WTC11 (cell line): ENCODE measurements at regions not wholly inside any gene's neighbourhood (a gene's known extent, or its start where the extent isn't known, plus 50 kb on each side); places are given as distances from the start of the nearest gene placed in this dataset.

Experiments used
- ATF2 ChIP-seq: sonication (generic); formaldehyde crosslinking; IDR thresholded peaks from 2 replicates; pipeline ENCODE4 v1.8.1; 2022; ENCODE audit warnings: low read depth, missing genetic modification reagents, borderline replicate concordance
- ATF3 ChIP-seq: sonication (generic); formaldehyde crosslinking; conservative IDR thresholded peaks from 2 replicates; pipeline ENCODE4 v1.8.1; 2022; ENCODE audit warnings: mild to moderate bottlenecking, missing genetic modification reagents
- CREB1 ChIP-seq: sonication (generic); formaldehyde crosslinking; IDR thresholded peaks from 2 replicates; pipeline ENCODE4 v1.8.0; 2023; ENCODE audit warnings: mild to moderate bottlenecking, missing genetic modification reagents
- CTCF ChIP-seq: fragments of 200-600 bp; IDR thresholded peaks from 2 replicates; pipeline ENCODE4 v1.8.0; 2022; ENCODE audit warnings: antibody characterized with exemption
- FOXJ3 ChIP-seq: sonication (generic); formaldehyde crosslinking; IDR thresholded peaks from 2 replicates; pipeline ENCODE4 v1.9.0; 2021; ENCODE audit warnings: missing genetic modification reagents, mild to moderate bottlenecking, borderline replicate concordance
- JUN ChIP-seq: sonication (generic); formaldehyde crosslinking; IDR thresholded peaks from 2 replicates; pipeline ENCODE4 v1.8.0; 2023; ENCODE audit warnings: mild to moderate bottlenecking, missing genetic modification reagents
- NFYB ChIP-seq: sonication (generic); formaldehyde crosslinking; conservative IDR thresholded peaks from 2 replicates; pipeline ENCODE4 v1.8.0; 2022; ENCODE audit warnings: low read depth, missing genetic modification reagents
- TEAD1 ChIP-seq: sonication (generic); formaldehyde crosslinking; IDR thresholded peaks from 2 replicates; pipeline ENCODE4 v1.8.0; 2022; ENCODE audit warnings: mild to moderate bottlenecking, missing genetic modification reagents
- TEAD4 ChIP-seq: sonication (generic); formaldehyde crosslinking; IDR thresholded peaks from 2 replicates; pipeline ENCODE4 v1.8.0; 2022; ENCODE audit warnings: mild to moderate bottlenecking, missing genetic modification reagents

DNA sequence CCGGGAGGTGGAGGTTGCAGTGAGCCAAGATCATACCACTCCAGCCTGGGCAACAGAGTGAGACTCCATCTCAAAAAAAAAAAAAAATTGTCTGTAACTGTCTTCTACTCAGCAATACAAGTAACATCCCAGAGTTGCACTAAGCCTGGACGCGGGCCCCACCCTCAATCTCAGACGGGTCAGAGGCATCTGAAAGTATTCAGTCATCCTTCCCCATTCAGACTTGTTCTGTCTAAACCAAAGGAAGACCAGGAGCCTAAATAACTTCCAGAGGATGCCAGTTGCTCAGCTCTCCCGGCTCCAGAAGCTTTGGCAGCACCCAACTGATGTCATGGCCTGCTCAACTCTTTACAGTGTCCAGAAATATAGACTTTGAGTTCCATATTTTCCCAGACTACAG lies 218.6 kb downstream of the AUH start:
- TF ChIP-seq FOXJ3 (CRISPR knock-in tag) (no peak), TEAD1 (CRISPR knock-in tag) (no peak), CTCF (no peak), NFYB (CRISPR knock-in tag) (no peak), ATF2 (no peak), CREB1 (CRISPR knock-in tag) (no peak), ATF3 (CRISPR knock-in tag) (no peak), JUN (CRISPR knock-in tag) (no peak), TEAD4 (CRISPR knock-in tag) (no peak)
